ENCODE measurements at regions not wholly inside any gene's neighbourhood (a gene's known extent, or its start where the extent isn't known, plus 50 kb on each side); places are given as distances from the start of the nearest gene placed in this dataset.

DNA sequence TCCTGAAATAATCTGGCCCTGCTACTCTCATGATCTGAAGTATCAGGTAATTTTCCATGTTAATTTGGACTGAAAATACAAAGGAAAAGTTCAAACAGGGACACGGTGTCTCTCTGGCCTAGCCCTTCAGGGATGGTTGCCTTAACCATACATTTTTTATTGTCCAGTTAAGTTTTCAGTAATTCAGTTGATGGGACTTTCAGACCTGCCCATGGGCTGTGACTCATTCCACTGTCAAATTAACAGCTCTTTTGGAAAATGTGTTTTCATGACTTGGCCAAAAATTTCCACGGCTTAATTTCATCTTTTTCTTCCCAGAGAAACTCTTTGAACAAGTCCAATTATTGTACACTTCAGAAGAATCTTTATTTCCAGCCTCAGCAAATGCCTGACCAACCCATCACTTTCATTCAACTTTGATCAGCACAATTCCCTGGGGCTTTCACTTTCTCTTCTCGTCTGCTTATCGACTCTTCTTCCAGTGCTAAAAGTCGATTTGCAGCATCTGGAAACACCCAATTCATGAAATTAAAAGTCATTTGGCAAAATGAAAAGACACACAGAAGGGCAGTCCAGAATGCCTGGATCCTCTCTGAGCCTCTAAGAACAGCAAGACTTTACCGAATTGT is 293.9 kb downstream of the RAB28 start:
- Mint-ChIP-seq H3K27ac (no peak overlapping the region), H3K9me3 (peaks cover 12% of the 10 kb centered on the region), H3K4me3 (no peak overlapping the region), H3K36me3 (peaks cover 8% of the 10 kb centered on the region), H3K4me1 (ENCODE audit: low read depth in 2 of 2) (no peaks in the 10 kb centered on the region), H3K27me3 (no peaks in the 10 kb centered on the region)
- no peak for DNase-seq (ENCODE audit: low spot score)
- no peak for ATAC-seq

DNA sequence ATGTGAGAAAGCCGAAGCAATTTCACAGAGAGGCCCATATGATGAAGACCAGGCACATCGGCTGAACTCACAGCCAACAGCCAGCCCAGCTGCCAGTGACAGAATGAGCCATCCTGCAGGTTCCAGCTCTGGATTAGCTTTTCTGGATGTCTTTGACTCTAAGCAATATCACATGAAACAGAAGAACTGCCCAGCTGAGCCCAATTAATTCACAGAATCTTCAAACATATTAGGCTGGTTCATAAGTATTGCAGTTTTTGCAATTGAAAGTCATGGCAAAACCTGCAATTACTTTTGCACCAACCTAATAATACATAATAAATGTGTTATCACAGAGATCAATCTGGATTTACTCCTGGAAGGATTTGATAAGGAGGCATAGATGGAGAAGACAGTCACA is 299.9 kb downstream of the RAB28 start:
- no peak for DNase-seq (ENCODE audit: low spot score)
- H3K4me3 Mint-ChIP-seq, result no peak overlapping the region
- H3K4me1 Mint-ChIP-seq (ENCODE audit: low read depth in 2 of 2), result no peaks in the 10 kb centered on the region
- ATAC-seq, result no peak
- H3K27ac Mint-ChIP-seq, result no peak overlapping the region
- H3K9me3 Mint-ChIP-seq, result peaks cover 12% of the 10 kb centered on the region
- no peaks in the 10 kb centered on the region for H3K27me3 Mint-ChIP-seq
- peaks cover 4% of the 10 kb centered on the region for H3K36me3 Mint-ChIP-seq

DNA sequence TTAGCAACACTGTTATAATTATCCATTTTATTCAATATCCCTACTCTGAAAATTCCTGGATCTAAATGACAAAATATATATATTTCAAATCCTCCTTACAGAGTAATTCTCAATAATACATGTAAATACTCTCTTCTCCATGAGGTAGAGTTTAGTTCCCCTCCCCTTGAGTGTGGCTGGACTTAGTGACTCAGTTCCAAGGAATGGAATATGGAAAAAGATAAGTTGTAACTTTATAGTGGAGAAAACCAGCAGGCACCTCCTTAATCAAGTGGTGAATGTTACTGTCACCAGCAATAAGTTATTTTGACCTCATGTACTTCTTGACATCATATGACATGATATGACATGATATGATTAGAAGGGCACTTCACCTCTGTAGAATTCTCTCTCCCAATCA is 302.0 kb downstream of the RAB28 start:
- H3K36me3 Mint-ChIP-seq, result peaks cover 4% of the 10 kb centered on the region
- no peaks in the 10 kb centered on the region for H3K4me1 Mint-ChIP-seq (ENCODE audit: low read depth in 2 of 2)
- no peak for ATAC-seq
- no peak overlapping the region for H3K4me3 Mint-ChIP-seq
- H3K27me3 Mint-ChIP-seq, result no peaks in the 10 kb centered on the region
- peaks cover 6% of the 10 kb centered on the region for H3K9me3 Mint-ChIP-seq
- no peak overlapping the region for H3K27ac Mint-ChIP-seq
- DNase-seq (ENCODE audit: low spot score), result no peak

DNA sequence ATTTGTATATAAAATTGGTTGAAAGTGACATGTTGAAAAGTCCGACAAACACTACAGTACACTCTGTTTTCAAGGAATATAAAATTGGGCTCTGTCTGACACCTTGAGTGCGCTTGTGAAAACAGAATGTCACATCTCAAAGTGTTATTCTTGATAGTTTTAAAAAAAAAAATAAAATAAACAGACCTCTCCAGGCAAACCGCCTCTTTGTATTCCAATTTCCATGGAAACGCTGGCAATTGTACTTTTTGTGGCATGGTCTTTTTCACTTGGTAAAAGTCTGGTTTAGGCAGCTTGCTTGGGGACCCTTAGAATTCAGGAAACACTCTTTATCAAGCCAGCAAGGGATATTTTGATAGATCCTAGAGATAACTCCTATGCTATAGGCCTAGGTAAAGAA is 302.5 kb downstream of the RAB28 start:
- DNase-seq (ENCODE audit: low spot score) (no peak), ATAC-seq (no peak)
- no peak overlapping the region for H3K27ac Mint-ChIP-seq
- no peaks in the 10 kb centered on the region for H3K27me3 Mint-ChIP-seq
- no peaks in the 10 kb centered on the region for H3K4me1 Mint-ChIP-seq (ENCODE audit: low read depth in 2 of 2)
- H3K9me3 Mint-ChIP-seq, result peaks cover 6% of the 10 kb centered on the region
- no peak overlapping the region for H3K4me3 Mint-ChIP-seq
- peaks cover 4% of the 10 kb centered on the region for H3K36me3 Mint-ChIP-seq

DNA sequence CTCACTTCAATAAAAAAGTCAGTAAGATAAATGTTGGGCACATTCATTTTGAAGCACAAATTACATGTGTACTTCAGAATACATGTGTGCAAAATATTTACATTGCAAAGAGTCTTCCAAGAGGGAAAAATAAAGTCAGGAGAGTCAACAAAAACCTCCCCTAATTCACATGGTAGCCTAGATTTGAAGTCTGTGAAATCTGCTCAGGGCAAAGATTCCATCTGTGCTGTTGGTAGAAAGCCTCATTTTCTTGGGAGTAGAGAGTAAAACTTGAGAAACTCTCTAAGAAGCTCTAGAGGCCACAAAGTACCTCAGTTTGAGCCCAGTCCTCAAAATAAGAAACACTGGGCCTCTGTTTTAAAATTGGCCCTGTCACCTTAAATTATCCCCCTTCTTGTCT is 303.4 kb downstream of the RAB28 start:
- Mint-ChIP-seq H3K9me3 (peaks cover 6% of the 10 kb centered on the region), H3K4me3 (no peak overlapping the region), H3K27me3 (no peaks in the 10 kb centered on the region), H3K36me3 (peaks cover 4% of the 10 kb centered on the region), H3K4me1 (ENCODE audit: low read depth in 2 of 2) (no peaks in the 10 kb centered on the region), H3K27ac (no peak overlapping the region)
- DNase-seq (ENCODE audit: low spot score), result no peak
- no peak for ATAC-seq

DNA sequence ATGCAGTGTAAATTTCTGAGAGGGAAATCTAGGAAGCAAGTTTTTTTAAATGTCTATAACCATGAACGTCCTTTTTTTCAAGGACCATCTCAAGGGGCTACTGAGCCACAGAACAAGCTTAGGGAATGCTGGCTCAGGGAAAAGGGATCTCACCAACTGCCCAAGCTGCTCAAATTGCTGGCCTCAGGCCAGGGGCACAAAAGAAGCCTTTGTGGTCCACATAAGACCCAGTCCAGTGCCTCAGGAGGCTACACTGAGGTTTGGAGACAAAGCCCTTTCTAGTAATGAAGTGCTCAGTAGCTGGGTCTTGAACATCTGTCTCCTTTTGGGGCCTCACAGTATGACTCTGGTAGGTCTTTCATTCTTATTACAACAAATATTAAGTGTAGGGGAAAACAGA is 305.5 kb downstream of the RAB28 start:
- no peak for DNase-seq (ENCODE audit: low spot score)
- peaks cover 4% of the 10 kb centered on the region for H3K36me3 Mint-ChIP-seq
- H3K9me3 Mint-ChIP-seq, result peaks cover 5% of the 10 kb centered on the region
- no peaks in the 10 kb centered on the region for H3K27me3 Mint-ChIP-seq
- ATAC-seq, result no peak
- no peaks in the 10 kb centered on the region for H3K4me1 Mint-ChIP-seq (ENCODE audit: low read depth in 2 of 2)
- H3K4me3 Mint-ChIP-seq, result no peak overlapping the region
- H3K27ac Mint-ChIP-seq, result no peak overlapping the region

DNA sequence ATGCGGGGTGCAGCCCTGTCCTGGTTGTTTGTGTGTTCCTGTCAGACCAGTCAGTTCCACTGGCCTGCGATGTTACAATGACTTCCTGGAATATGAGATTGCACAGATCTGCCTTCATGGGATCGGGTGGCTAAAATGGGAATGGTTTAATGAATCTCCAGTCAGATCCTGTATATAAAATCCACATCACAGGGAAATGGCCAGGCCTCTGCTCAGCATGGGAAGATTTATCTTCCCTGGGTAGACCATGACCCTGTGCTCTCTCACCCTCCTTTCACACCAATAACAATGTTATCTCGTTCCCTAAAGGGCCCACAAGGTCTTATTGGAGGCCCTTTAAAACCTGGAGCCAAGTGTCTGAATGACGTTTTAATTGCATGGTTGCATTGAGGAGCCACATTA is 307.4 kb downstream of the RAB28 start:
- Mint-ChIP-seq H3K4me3 (no peak overlapping the region), H3K4me1 (ENCODE audit: low read depth in 2 of 2) (no peaks in the 10 kb centered on the region), H3K27ac (no peak overlapping the region), H3K36me3 (peaks cover 4% of the 10 kb centered on the region), H3K9me3 (peaks cover 5% of the 10 kb centered on the region), H3K27me3 (no peaks in the 10 kb centered on the region)
- ATAC-seq (no peak), DNase-seq (ENCODE audit: low spot score) (no peak)

DNA sequence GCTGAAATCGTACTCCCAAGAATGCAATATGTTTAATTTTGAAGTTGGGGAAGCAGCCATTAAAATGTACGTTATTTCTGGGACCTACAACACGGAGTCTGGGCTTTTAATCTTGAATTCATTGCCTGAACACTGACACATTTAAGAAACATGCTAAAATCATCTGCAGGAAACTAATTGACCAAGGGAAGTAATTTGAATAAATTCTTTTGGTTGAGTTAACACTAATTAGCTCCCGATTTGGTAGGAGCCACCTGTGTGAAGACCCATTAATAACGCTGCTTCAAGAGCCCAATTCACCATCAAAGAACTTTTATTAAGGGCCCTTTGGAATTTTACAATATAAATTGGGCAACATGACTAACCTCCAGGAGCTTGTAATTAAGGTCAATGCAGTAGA is 309.2 kb downstream of the RAB28 start:
- H3K27ac Mint-ChIP-seq, result no peak overlapping the region
- H3K4me1 Mint-ChIP-seq (ENCODE audit: low read depth in 2 of 2), result no peaks in the 10 kb centered on the region
- DNase-seq (ENCODE audit: low spot score) (no peak), ATAC-seq (no peak)
- no peak overlapping the region for H3K4me3 Mint-ChIP-seq
- no peaks in the 10 kb centered on the region for H3K36me3 Mint-ChIP-seq
- H3K27me3 Mint-ChIP-seq, result no peaks in the 10 kb centered on the region
- peaks cover 12% of the 10 kb centered on the region for H3K9me3 Mint-ChIP-seq

DNA sequence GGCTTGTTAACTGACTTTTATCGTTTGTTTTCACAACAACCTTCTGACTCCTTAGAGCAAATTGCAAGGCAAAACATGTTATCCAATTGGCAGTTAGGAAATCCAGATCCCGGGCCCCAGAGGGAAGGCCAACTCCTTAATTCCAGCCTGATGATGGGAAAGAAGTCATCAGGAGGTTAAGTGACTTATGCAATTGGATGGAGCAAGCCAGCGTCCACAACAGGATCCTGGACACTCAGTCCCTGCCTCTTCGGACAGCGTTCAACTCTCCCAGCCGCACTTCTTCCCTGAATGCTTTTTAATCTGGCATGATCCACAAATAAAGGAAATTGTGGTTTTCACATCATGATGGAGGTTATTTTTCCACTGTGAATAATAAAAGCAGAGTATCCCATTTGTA is 310.1 kb downstream of the RAB28 start:
- Mint-ChIP-seq H3K27ac (no peak overlapping the region), H3K27me3 (no peaks in the 10 kb centered on the region), H3K4me3 (no peak overlapping the region), H3K9me3 (peaks cover 15% of the 10 kb centered on the region), H3K36me3 (no peaks in the 10 kb centered on the region), H3K4me1 (ENCODE audit: low read depth in 2 of 2) (no peaks in the 10 kb centered on the region)
- ATAC-seq (no peak), DNase-seq (ENCODE audit: low spot score) (no peak)

DNA sequence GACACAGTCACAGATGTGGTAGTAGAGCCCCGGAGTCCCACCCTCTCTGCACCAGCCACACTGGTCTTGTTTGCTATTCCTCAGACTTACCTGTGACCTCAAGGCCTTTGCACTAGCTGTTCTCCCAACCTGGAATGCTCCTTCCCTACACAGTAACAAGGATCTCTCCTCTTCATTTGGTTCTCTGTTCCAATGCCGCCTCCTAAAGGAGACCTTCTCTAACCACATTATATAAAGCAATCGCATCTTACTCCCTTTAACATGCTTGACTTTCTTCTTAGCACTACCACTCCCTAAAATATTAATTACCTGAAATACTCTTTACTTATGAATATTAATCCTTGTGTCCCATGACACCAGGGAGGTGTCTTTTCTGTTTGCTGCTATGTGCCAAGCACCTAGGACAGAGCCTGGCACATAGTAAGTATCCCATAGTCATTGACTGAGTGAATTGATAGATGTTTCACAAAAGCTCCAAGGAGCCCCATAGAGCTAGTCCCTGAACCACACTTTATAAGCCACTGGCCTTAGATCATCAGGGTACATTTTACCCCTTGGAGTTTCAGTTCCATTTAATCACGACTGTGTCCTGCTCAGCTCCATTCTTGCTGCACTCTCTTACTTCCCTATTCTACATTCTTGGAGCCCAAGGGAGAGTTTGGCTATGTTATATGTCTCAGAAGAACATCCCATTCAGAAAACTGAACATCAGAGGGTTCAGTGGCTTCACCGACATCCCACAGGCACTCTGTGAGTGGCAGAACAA is 312.7 kb downstream of the RAB28 start:
- no peaks in the 10 kb centered on the region for H3K4me1 Mint-ChIP-seq (ENCODE audit: low read depth in 2 of 2)
- ATAC-seq (no peak), DNase-seq (ENCODE audit: low spot score) (no peak)
- H3K27ac Mint-ChIP-seq, result no peak overlapping the region
- H3K9me3 Mint-ChIP-seq, result peaks cover 15% of the 10 kb centered on the region
- no peak overlapping the region for H3K4me3 Mint-ChIP-seq
- H3K36me3 Mint-ChIP-seq, result no peaks in the 10 kb centered on the region
- H3K27me3 Mint-ChIP-seq, result no peaks in the 10 kb centered on the region

DNA sequence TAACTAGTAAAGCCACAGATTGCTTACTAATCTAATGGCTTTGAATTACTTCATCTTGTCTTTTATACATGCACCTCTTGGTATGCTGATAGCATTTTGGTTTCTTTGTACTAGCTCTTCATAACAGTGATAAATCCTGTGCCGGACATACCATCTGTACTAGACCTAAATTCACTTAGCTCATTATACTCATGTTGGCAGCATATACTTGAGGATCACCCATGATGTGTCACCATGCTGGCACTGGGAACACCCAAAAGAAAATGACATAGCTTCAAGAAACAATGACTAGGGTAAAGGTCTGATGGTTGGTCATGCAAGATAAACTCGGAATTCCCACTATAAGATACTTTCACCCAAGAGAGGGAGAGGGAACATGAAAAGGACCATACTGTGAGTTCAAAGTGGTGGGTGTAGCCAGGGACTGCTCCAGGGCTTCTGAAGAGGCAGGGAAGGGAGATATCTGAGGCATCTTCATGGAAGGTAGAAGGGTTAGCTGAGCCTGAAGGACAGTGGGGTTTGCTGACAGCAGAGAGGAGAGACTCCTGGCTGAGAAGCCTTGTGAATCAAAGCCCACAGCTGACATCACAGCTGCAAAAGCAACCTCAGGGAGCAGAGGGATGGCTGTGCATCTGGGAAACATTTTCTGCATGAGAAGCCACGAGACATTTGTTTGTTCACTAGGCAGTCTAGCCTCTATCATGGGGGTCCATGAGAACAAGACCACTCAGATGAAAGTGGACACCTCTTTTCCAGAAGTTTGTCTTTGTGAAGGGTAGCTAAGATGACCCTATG is 314.2 kb downstream of the RAB28 start:
- DNase-seq (ENCODE audit: low spot score), result no peak
- H3K9me3 Mint-ChIP-seq, result peaks cover 15% of the 10 kb centered on the region
- H3K4me1 Mint-ChIP-seq (ENCODE audit: low read depth in 2 of 2), result no peaks in the 10 kb centered on the region
- no peak overlapping the region for H3K27ac Mint-ChIP-seq
- H3K36me3 Mint-ChIP-seq, result no peaks in the 10 kb centered on the region
- no peaks in the 10 kb centered on the region for H3K27me3 Mint-ChIP-seq
- ATAC-seq, result no peak
- H3K4me3 Mint-ChIP-seq, result no peak overlapping the region

DNA sequence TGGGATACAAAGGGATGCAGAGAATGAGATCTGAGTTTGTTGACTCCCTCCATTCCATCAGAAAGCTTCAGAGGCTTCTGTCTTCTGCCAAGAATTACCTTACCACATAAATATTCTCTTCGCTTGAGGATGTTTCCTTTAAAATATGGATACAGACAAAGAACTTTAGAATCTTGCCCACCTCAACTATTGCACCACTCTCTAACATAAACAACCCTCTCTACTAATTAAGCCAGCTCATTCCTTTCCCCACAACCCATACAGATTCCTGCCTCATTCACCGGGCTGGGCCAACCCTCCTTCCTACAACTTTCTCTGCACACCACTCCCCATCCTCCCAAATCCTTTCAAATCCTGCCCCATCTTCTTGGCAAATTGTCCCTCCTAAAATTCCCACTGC is 315.8 kb downstream of the RAB28 start:
- ATAC-seq (no peak), DNase-seq (ENCODE audit: low spot score) (no peak)
- Mint-ChIP-seq H3K27ac (no peak overlapping the region), H3K36me3 (no peaks in the 10 kb centered on the region), H3K27me3 (no peaks in the 10 kb centered on the region), H3K9me3 (peaks cover 10% of the 10 kb centered on the region), H3K4me3 (no peak overlapping the region), H3K4me1 (ENCODE audit: low read depth in 2 of 2) (no peaks in the 10 kb centered on the region)

DNA sequence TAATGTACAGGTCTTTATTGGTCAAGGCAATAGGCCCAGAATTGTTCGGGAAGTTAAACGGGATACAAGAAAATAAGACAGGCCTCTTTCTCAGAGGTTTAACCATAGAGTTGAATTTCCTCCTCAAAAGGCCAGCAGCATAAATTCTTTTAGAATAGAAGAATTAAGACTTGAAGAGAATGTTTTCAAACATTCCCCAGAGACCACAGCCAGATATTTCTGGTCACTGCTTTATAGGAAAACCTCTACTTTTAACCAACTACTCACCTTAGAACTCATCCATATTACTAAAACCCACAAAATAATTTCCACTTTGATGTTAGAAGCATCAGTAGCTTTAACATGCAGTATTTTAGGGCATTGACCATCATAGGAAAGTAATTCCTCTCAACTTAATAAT is 317.9 kb downstream of the RAB28 start:
- no peak overlapping the region for H3K27ac Mint-ChIP-seq
- no peak overlapping the region for H3K4me3 Mint-ChIP-seq
- H3K4me1 Mint-ChIP-seq (ENCODE audit: low read depth in 2 of 2), result no peaks in the 10 kb centered on the region
- no peak for ATAC-seq
- H3K9me3 Mint-ChIP-seq, result peaks cover 8% of the 10 kb centered on the region
- no peaks in the 10 kb centered on the region for H3K27me3 Mint-ChIP-seq
- H3K36me3 Mint-ChIP-seq, result no peaks in the 10 kb centered on the region
- no peak for DNase-seq (ENCODE audit: low spot score)

DNA sequence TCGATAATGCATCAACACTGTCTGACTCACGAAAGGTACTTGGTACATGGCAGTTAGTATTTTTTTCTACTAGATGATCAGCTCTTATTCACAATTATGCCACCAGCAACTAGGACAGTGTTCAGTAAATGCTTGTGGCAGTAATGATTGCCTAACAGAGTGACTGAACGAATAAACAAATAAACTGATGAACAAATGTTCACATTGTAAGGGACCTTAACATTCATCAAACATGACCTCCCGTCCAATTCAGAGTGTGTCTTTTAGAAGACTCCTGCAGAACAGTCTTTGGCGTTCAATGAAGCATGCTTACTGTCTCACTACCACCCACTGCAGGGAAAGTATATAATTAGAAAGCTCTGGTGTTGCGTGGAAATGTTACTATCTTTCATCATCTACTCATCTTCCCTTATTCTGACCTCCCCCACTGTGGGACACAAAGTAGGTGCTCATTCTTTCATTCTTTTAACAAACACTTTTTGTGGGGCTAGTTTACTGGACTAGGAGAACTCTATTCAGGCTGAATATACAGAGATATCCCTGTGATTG is 319.3 kb downstream of the RAB28 start:
- Mint-ChIP-seq H3K4me1 (ENCODE audit: low read depth in 2 of 2) (no peaks in the 10 kb centered on the region), H3K27me3 (no peaks in the 10 kb centered on the region), H3K27ac (no peak overlapping the region), H3K9me3 (peaks cover 5% of the 10 kb centered on the region), H3K36me3 (peaks cover 4% of the 10 kb centered on the region), H3K4me3 (no peak overlapping the region)
- no peak for ATAC-seq
- DNase-seq (ENCODE audit: low spot score), result no peak
